H9 (cell line): ENCODE measurements at regions not wholly inside any gene's neighbourhood (a gene's known extent, or its start where the extent isn't known, plus 50 kb on each side); places are given as distances from the start of the nearest gene placed in this dataset.

ENCODE experiments used
- DNase-seq: peaks from one replicate; pipeline ENCODE4 v3.0.0-alpha.2; 2017
- H2AFZ ChIP-seq: one replicate; pipeline ENCODE4 v1.6.1; 2013; ENCODE audit warnings: mild to moderate bottlenecking, low read length, control low read depth, moderate library complexity
- H2AK5ac ChIP-seq: 2 replicates; pipeline ENCODE4 v1.6.1; 2013; ENCODE audit warnings: low read length, control low read depth, mixed read lengths; ENCODE audit not compliant: insufficient read length
- H2BK120ac ChIP-seq: one replicate; pipeline ENCODE4 v1.6.1; 2013; ENCODE audit warnings: low read depth, mild to moderate bottlenecking, low read length, control low read depth, inconsistent platforms; ENCODE audit not compliant: poor library complexity, severe bottlenecking
- H2BK12ac ChIP-seq: 2 replicates; pipeline ENCODE4 v1.6.1; 2013; ENCODE audit warnings: low read length, control low read depth, mixed read lengths, low read depth; ENCODE audit not compliant: insufficient read length
- H2BK15ac ChIP-seq: 2 replicates; pipeline ENCODE4 v1.6.1; 2013; ENCODE audit warnings: low read depth, low read length, control low read depth
- H2BK20ac ChIP-seq: one replicate; pipeline ENCODE4 v1.6.1; 2013; ENCODE audit warnings: low read depth, mild to moderate bottlenecking, low read length, control low read depth, inconsistent platforms; ENCODE audit not compliant: poor library complexity, severe bottlenecking
- H2BK5ac ChIP-seq: 2 replicates; pipeline ENCODE4 v1.6.1; 2013; ENCODE audit warnings: low read length, control low read depth, mixed read lengths; ENCODE audit not compliant: insufficient read length
- H3K14ac ChIP-seq: 2 replicates; pipeline ENCODE4 v1.6.1; 2013; ENCODE audit warnings: low read length, control low read depth; ENCODE audit not compliant: insufficient read depth
- H3K18ac ChIP-seq: 2 replicates; pipeline ENCODE4 v1.6.1; 2013; ENCODE audit warnings: low read depth, mild to moderate bottlenecking, mixed read lengths, low read length, control low read depth; ENCODE audit not compliant: insufficient read length
- H3K23ac ChIP-seq: 2 replicates; pipeline ENCODE4 v1.6.1; 2013; ENCODE audit warnings: low read length, control low read depth, mixed read lengths, low read depth; ENCODE audit not compliant: insufficient read length
- H3K23me2 ChIP-seq: 2 replicates; pipeline ENCODE4 v1.6.1; 2013; ENCODE audit warnings: low read depth, mild to moderate bottlenecking, mixed read lengths, low read length, control low read depth; ENCODE audit not compliant: insufficient read length, poor library complexity, severe bottlenecking
- H3K27ac ChIP-seq: 2 replicates; pipeline ENCODE4 v1.5.1; 2013; ENCODE audit warnings: low read length, control low read depth, mixed read lengths, low read depth; ENCODE audit not compliant: insufficient read length
- H3K27me3 ChIP-seq: 2 replicates; pipeline ENCODE4 v1.6.1; 2013; ENCODE audit warnings: low read length, control low read depth, inconsistent platforms; ENCODE audit not compliant: insufficient read depth
- H3K4ac ChIP-seq: 2 replicates; pipeline ENCODE4 v1.6.1; 2013; ENCODE audit warnings: low read depth, mild to moderate bottlenecking, control low read depth, inconsistent platforms, low read length, moderate library complexity
- H3K4me1 ChIP-seq: 2 replicates; pipeline ENCODE4 v1.6.1; 2013; ENCODE audit warnings: low read length, control low read depth, inconsistent platforms; ENCODE audit not compliant: insufficient read depth
- H3K4me2 ChIP-seq: 2 replicates; pipeline ENCODE4 v1.6.1; 2013; ENCODE audit warnings: low read length, control low read depth, mixed read lengths; ENCODE audit not compliant: insufficient read length, insufficient read depth
- H3K56ac ChIP-seq: 2 replicates; pipeline ENCODE4 v1.6.1; 2013; ENCODE audit warnings: low read depth, mild to moderate bottlenecking, mixed read lengths, low read length, control low read depth; ENCODE audit not compliant: insufficient read length
- H3K79me1 ChIP-seq: 2 replicates; pipeline ENCODE4 v1.6.1; 2013; ENCODE audit warnings: low read depth, mild to moderate bottlenecking, moderate library complexity, low read length, control low read depth, inconsistent platforms; ENCODE audit not compliant: insufficient read depth, poor library complexity, severe bottlenecking
- H3K79me2 ChIP-seq: 2 replicates; pipeline ENCODE4 v1.6.1; 2013; ENCODE audit warnings: low read length, control low read depth, inconsistent platforms; ENCODE audit not compliant: insufficient read depth
- H3K9ac ChIP-seq: 2 replicates; pipeline ENCODE4 v1.6.1; 2013; ENCODE audit warnings: low read length, control low read depth, mixed read lengths; ENCODE audit not compliant: insufficient read length; ENCODE audit errors: extremely low read depth
- H3K9me3 ChIP-seq: one replicate; pipeline ENCODE4 v1.6.1; 2013; ENCODE audit warnings: low read depth, low read length, inconsistent platforms; ENCODE audit not compliant: control insufficient read depth
- H3T11ph ChIP-seq: one replicate; pipeline ENCODE4 v1.6.1; 2013; ENCODE audit warnings: mild to moderate bottlenecking, low read length, control low read depth, inconsistent platforms
- H4K20me1 ChIP-seq: one replicate; pipeline ENCODE4 v1.6.1; 2013; ENCODE audit not compliant: control insufficient read depth, insufficient read length, insufficient read depth
- H4K5ac ChIP-seq: 2 replicates; pipeline ENCODE4 v1.6.1; 2013; ENCODE audit warnings: low read depth, mild to moderate bottlenecking, mixed read lengths, low read length, control low read depth; ENCODE audit not compliant: insufficient read length
- H4K8ac ChIP-seq: replicated peaks from 2 replicates; pipeline ENCODE4 v1.6.1; 2013; ENCODE audit warnings: low read length, control low read depth, mixed read lengths, low read depth; ENCODE audit not compliant: insufficient read length
- H4K91ac ChIP-seq: 2 replicates; pipeline ENCODE4 v1.6.1; 2013; ENCODE audit warnings: low read depth, mild to moderate bottlenecking, moderate library complexity, mixed read lengths, low read length, control low read depth; ENCODE audit not compliant: insufficient read length
- H3K27ac Mint-ChIP-seq, 3 experiments: 2 replicates in 2 of 3; 3 replicates in 1 of 3; pipeline ENCODE4 v1.8.0; 2020 to 2021; ENCODE audit warnings: mixed read lengths in 3 of 3, mild to moderate bottlenecking in 1 of 3, moderate library complexity in 1 of 3
- H3K27me3 Mint-ChIP-seq: 2 replicates; pipeline ENCODE4 v1.8.0; 2021; ENCODE audit warnings: low read depth, mild to moderate bottlenecking, moderate library complexity, mixed read lengths
- H3K36me3 Mint-ChIP-seq, 3 experiments: 2 replicates in 2 of 3; 3 replicates in 1 of 3; pipeline ENCODE4 v1.8.0; 2020 to 2021; ENCODE audit warnings: low read depth in 3 of 3, mixed read lengths in 3 of 3; ENCODE audit not compliant: insufficient read depth in 1 of 3
- H3K4me1 Mint-ChIP-seq, 2 experiments: 2 replicates each; pipeline ENCODE4 v1.8.0; 2020; ENCODE audit warnings: mixed read lengths in 2 of 2
- H3K4me3 Mint-ChIP-seq, 2 experiments: 2 replicates in 1 of 2; 3 replicates in 1 of 2; pipeline ENCODE4 v1.8.0; 2020 to 2021; ENCODE audit warnings: mild to moderate bottlenecking in 2 of 2, mixed read lengths in 2 of 2, moderate library complexity in 1 of 2
- H3K9me3 Mint-ChIP-seq, 2 experiments: 2 replicates in 1 of 2; 3 replicates in 1 of 2; pipeline ENCODE4 v1.8.0; 2020; ENCODE audit warnings: mild to moderate bottlenecking in 2 of 2, mixed read lengths in 2 of 2, moderate library complexity in 1 of 2
- CTCF ChIP-seq: fragments of 200-600 bp; sonication (generic); conservative IDR thresholded peaks from 3 replicates; pipeline ENCODE4 v1.8.0; 2021; ENCODE audit warnings: antibody characterized with exemption, mild to moderate bottlenecking
- WGBS: extraction: QIAGEN DNeasy Blood & Tissue Kit; methylation state at CpG from one replicate; pipeline ENCODE4 v1.1.7; 2013; ENCODE audit warnings: missing lambda C conversion rate, low lambda C conversion rate, mixed read lengths; ENCODE audit not compliant: insufficient read length; ENCODE audit errors: extremely low coverage; 5-methylcytosine and 5-hydroxymethylcytosine counted together

GRCh38 chr4:13212936-13213335 is 271.2 kb downstream of the RAB28 start:
- H3K79me1 ChIP-seq: no peaks in the 10 kb centered on the region
- H2AK5ac ChIP-seq: no peak overlapping the region
- no peak for TF ChIP-seq CTCF
- no peak overlapping the region for H4K8ac ChIP-seq
- H3K27me3 Mint-ChIP-seq: no peaks in the 10 kb centered on the region
- H2BK20ac ChIP-seq: no peak overlapping the region
- WGBS: no CpG with 5 or more reads among the region's 1 CpG
- no peak overlapping the region for H4K91ac ChIP-seq
- no peak overlapping the region for H3K4me2 ChIP-seq
- no peak overlapping the region for H2BK5ac ChIP-seq
- H3K27ac ChIP-seq: no peak overlapping the region
- no peaks in the 10 kb centered on the region for H3K4me1 ChIP-seq
- H2BK15ac ChIP-seq: no peak overlapping the region
- H4K5ac ChIP-seq: no peak overlapping the region
- peaks cover 4 to 9% of the 10 kb centered on the region in 2 experiments; a peak in 4 of 5 replicates for H3K9me3 Mint-ChIP-seq
- no peak overlapping the region for H3K23ac ChIP-seq
- H4K20me1 ChIP-seq: no peaks in the 10 kb centered on the region
- H3K9ac ChIP-seq: no peak overlapping the region
- no peak overlapping the region for H3K4me3 Mint-ChIP-seq
- no peak overlapping the region for H3T11ph ChIP-seq
- H3K27ac Mint-ChIP-seq: no peak overlapping the region
- H3K27me3 ChIP-seq: no peaks in the 10 kb centered on the region
- H2BK120ac ChIP-seq: no peak overlapping the region
- H3K18ac ChIP-seq: no peak overlapping the region
- no peak overlapping the region for H3K56ac ChIP-seq
- no peak overlapping the region for H2BK12ac ChIP-seq
- H3K23me2 ChIP-seq: no peaks in the 10 kb centered on the region
- peaks cover 0 to 9% (median 7%) of the 10 kb centered on the region in 3 experiments; a peak in 5 of 7 replicates for H3K36me3 Mint-ChIP-seq
- no peaks in the 10 kb centered on the region for H3K9me3 ChIP-seq
- no peak overlapping the region for H3K4ac ChIP-seq
- no peaks in the 10 kb centered on the region for H3K4me1 Mint-ChIP-seq
- no peak overlapping the region for H2AFZ ChIP-seq
- no peak overlapping the region for H3K14ac ChIP-seq
- no peaks in the 10 kb centered on the region for H3K79me2 ChIP-seq
- no peak for DNase-seq
